K562 (cell line): ENCODE measurements at regions not wholly inside any gene's neighbourhood (a gene's known extent, or its start where the extent isn't known, plus 50 kb on each side); places are given as distances from the start of the nearest gene placed in this dataset.

Source experiments
- ATAC-seq: fragments of 200-7000 bp; cut with Tn5 transposase; 3 replicates; pipeline ENCODE4 v1.9.1; 2020; ENCODE audit warnings: moderate library complexity
- BruUV-seq: library from RNA; stranded (reverse); fragments of 400-500 nt; replicated peaks from 2 replicates; lab custom pipeline; 2021; lab: Mats Ljungman, UMichigan
- CTCF ChIA-PET: fragments of 300-600 bp; formaldehyde crosslinking; extraction: SDS; loops from one replicate; lab custom pipeline; 2021; ENCODE audit warnings: low intra/inter-chr PET ratio; lab: Yijun Ruan, JAX
- POLR2A ChIA-PET: fragments of 300-600, 350-650 bp; sonication (Branson Sonifier 250); formaldehyde crosslinking; extraction: SDS; loops from one replicate; lab custom pipeline; 2021; ENCODE audit warnings: antibody characterized with exemption, inconsistent platforms; lab: Yijun Ruan, JAX
- DNase-seq, 4 experiments: peaks; one replicate each; pipeline versions ENCODE4 v3.0.0 to v3.0.0-alpha.2; 2011 to 2018; ENCODE audit warnings: low spot score in 3 of 4, mixed read lengths in 3 of 4; ENCODE audit errors: extremely low read depth in 1 of 4
- FAIRE-seq: peaks from 2 replicates; lab custom pipeline; 2011; peaks lifted over from hg19 to GRCh38; lab: Jason Lieb, UNC
- H2AFZ ChIP-seq: 2 replicates; pipeline ENCODE4 v1.6.0; 2011; ENCODE audit warnings: low read depth, low read length, control low read depth, inconsistent platforms
- H3K27ac ChIP-seq: fragments of 200-600 bp; 3 replicates; pipeline ENCODE4 v1.8.0; 2011; ENCODE audit warnings: low read depth, mild to moderate bottlenecking, control low read depth, inconsistent platforms, low read length, moderate library complexity, mixed read lengths; ENCODE audit errors: extremely low read depth
- H3K27me3 ChIP-seq, 2 experiments: fragments of 300-600 bp in 1 of 2; 2 replicates in 1 of 2; 3 replicates in 1 of 2; pipeline versions ENCODE4 v1.6.0 to v1.8.0; 2011; ENCODE audit warnings: inconsistent platforms in 2 of 2, low read length in 2 of 2, mild to moderate bottlenecking in 1 of 2, mixed read lengths in 1 of 2, moderate library complexity in 1 of 2; ENCODE audit not compliant: control insufficient read depth in 2 of 2, insufficient read depth in 2 of 2
- H3K36me3 ChIP-seq: fragments of 300-600 bp; 3 replicates; pipeline ENCODE4 v1.8.0; 2011; ENCODE audit warnings: mild to moderate bottlenecking, low read length, inconsistent platforms; ENCODE audit not compliant: control insufficient read depth, insufficient read depth
- H3K4me1 ChIP-seq, 2 experiments: fragments of 200-600 bp in 1 of 2; replicated peaks in 1 of 2; 2 replicates in 1 of 2; 3 replicates in 1 of 2; pipeline versions ENCODE4 v1.5.1 to v1.8.0; 2011; ENCODE audit warnings: inconsistent platforms in 2 of 2, low read length in 2 of 2, mild to moderate bottlenecking in 1 of 2, mixed read lengths in 1 of 2, moderate library complexity in 1 of 2; ENCODE audit not compliant: control insufficient read depth in 2 of 2, insufficient read depth in 2 of 2
- H3K4me2 ChIP-seq: 2 replicates; pipeline ENCODE4 v1.6.1; 2011; ENCODE audit warnings: low read length, control low read depth, inconsistent platforms, mixed read lengths; ENCODE audit not compliant: insufficient read depth
- H3K4me3 ChIP-seq: fragments of 200-600 bp; sonication (generic), shearing (Covaris generic); 2 replicates; pipeline ENCODE4 v1.5.1; 2016; ENCODE audit warnings: control low read depth, inconsistent platforms
- H3K79me2 ChIP-seq: fragments of 200-600 bp; 3 replicates; pipeline ENCODE4 v1.8.0; 2011; ENCODE audit warnings: low read length, inconsistent platforms; ENCODE audit not compliant: control insufficient read depth, insufficient read depth
- H3K9ac ChIP-seq, 2 experiments: 2 replicates each; pipeline versions ENCODE4 v1.6.0 to v1.6.1; 2011; ENCODE audit warnings: low read depth in 2 of 2, low read length in 2 of 2, control low read depth in 1 of 2, inconsistent platforms in 1 of 2, mild to moderate bottlenecking in 1 of 2, mixed read lengths in 1 of 2; ENCODE audit not compliant: insufficient read depth in 1 of 2
- H3K9me1 ChIP-seq: one replicate; pipeline ENCODE4 v1.6.0; 2011; ENCODE audit warnings: inconsistent platforms, mild to moderate bottlenecking, low read length, moderate library complexity; ENCODE audit not compliant: control insufficient read depth, insufficient read depth
- H3K9me3 ChIP-seq: replicated peaks from 2 replicates; pipeline ENCODE4 v1.5.1; 2011; ENCODE audit warnings: low read depth, low read length, inconsistent platforms; ENCODE audit not compliant: control insufficient read depth, insufficient read depth
- H4K20me1 ChIP-seq: replicated peaks from 2 replicates; pipeline ENCODE4 v1.6.1; 2011; ENCODE audit warnings: low read length, inconsistent platforms, mixed read lengths; ENCODE audit not compliant: control insufficient read depth, insufficient read depth
- CHAMP1 ChIP-seq: fragments of 450-650 bp; IDR thresholded peaks from 2 replicates; pipeline ENCODE4 v1.6.1; 2016; ENCODE audit warnings: mild to moderate bottlenecking
- KHSRP ChIP-seq: fragments of 450-650 bp; IDR thresholded peaks from 2 replicates; pipeline ENCODE4 v1.6.1; 2017
- SNIP1 ChIP-seq: fragments of 450-650 bp; IDR thresholded peaks from 2 replicates; pipeline ENCODE4 v1.7.1; 2017; ENCODE audit warnings: low read depth, mild to moderate bottlenecking
- TCF15 ChIP-seq: fragments of 250-450 bp; sonication (Bioruptor Pico); IDR thresholded peaks from 2 replicates; pipeline ENCODE4 v1.8.0; 2022; ENCODE audit warnings: moderate library complexity, mild to moderate bottlenecking, inconsistent platforms
- TSHZ1 ChIP-seq: fragments of 250-450 bp; sonication (Bioruptor Pico); IDR thresholded peaks from 2 replicates; pipeline ENCODE4 v1.4.0; 2020; ENCODE audit warnings: mild to moderate bottlenecking, moderate library complexity
- VEZF1 ChIP-seq: fragments of 200-800 bp; sonication (Bioruptor generic); IDR thresholded peaks from 2 replicates; pipeline ENCODE4 v1.6.1; 2017; ENCODE audit warnings: missing genetic modification characterization, missing compliant biosample characterization
- ZBTB33 ChIP-seq: sonication (generic); formaldehyde crosslinking; IDR thresholded peaks from 2 replicates; pipeline ENCODE4 v1.8.1; 2023; ENCODE audit warnings: mild to moderate bottlenecking, missing genetic modification reagents
- ZC3H4 ChIP-seq: sonication (generic); formaldehyde crosslinking; IDR thresholded peaks from 2 replicates; pipeline ENCODE4 v1.9.0; 2021; ENCODE audit warnings: missing genetic modification reagents, borderline replicate concordance
- ZKSCAN1 ChIP-seq: fragments of 150-350 bp; IDR thresholded peaks from 2 replicates; pipeline ENCODE4 v1.6.1; 2016; ENCODE audit warnings: low read depth, low read length
- ZNF77 ChIP-seq: fragments of 250-450 bp; sonication (Bioruptor Pico); IDR thresholded peaks from 2 replicates; pipeline ENCODE4 v1.5.0; 2020
- WGBS: fragments of 100-300 bp; shearing (Covaris generic); methylation state at CpG from one replicate; pipeline ENCODE4 v1.1.6; 2016; ENCODE audit warnings: low coverage, mixed read lengths; ENCODE audit not compliant: insufficient coverage; ENCODE audit errors: missing lambda C conversion rate; 5-methylcytosine and 5-hydroxymethylcytosine counted together
- in situ Hi-C: fragments of 300-500 bp; cut with MboI; formaldehyde crosslinking; loops from 4 replicates; pipeline ENCODE4 v1.15.0; 2018; ENCODE audit warnings: inconsistent platforms, mixed read lengths
- intact Hi-C: fragments of 100-400 bp; cut with micrococcal nuclease; formaldehyde crosslinking; loops from 2 replicates; pipeline ENCODE4 v1.14.2; 2022

GRCh38 chr16:65294708-65295107, 172.8 kb upstream of the CDH11 start:
- in situ Hi-C loops: no loop called here
- TF ChIP-seq ZKSCAN1 (no peak), TSHZ1 (CRISPR knock-in tag) (no peak), SNIP1 (no peak), ZC3H4 (CRISPR knock-in tag) (no peak), ZBTB33 (no peak), VEZF1 (CRISPR knock-in tag) (no peak), KHSRP (no peak), TCF15 (CRISPR knock-in tag) (no peak), CHAMP1 (no peak), ZNF77 (CRISPR knock-in tag) (no peak)

More at GRCh38 chr16:65294708-65295107, 172.8 kb upstream of the CDH11 start:
- H3K79me2 ChIP-seq: no peaks in the 10 kb centered on the region
- intact Hi-C loops: no loop called here
- H3K4me3 ChIP-seq: no peak overlapping the region
- no peaks in the 10 kb centered on the region for H3K36me3 ChIP-seq
- ATAC-seq: no peak
- no peaks in the 10 kb centered on the region for H3K9me1 ChIP-seq
- H3K27ac ChIP-seq: no peak overlapping the region
- CTCF ChIA-PET: no interaction called here
- H3K9me3 ChIP-seq: no peaks in the 10 kb centered on the region
- no peaks in the 10 kb centered on the region for H3K27me3 ChIP-seq
- no peaks in the 10 kb centered on the region for H3K4me1 ChIP-seq
- no TSS peak for BruUV-seq
- H3K9ac ChIP-seq: no peak overlapping the region
- no peak for DNase-seq
- no peaks in the 10 kb centered on the region for H4K20me1 ChIP-seq
- H2AFZ ChIP-seq: no peak overlapping the region
- H3K4me2 ChIP-seq: no peak overlapping the region
- no peak for FAIRE-seq
- POLR2A ChIA-PET: no interaction called here
- WGBS: 3% methylated on average over 2 of the region's 2 CpGs
